ENCODE measurements at regions not wholly inside any gene's neighbourhood (a gene's known extent, or its start where the extent isn't known, plus 50 kb on each side); places are given as distances from the start of the nearest gene placed in this dataset.

- TF ChIP-seq EZH2phosphoT487 (IDR thresholded peaks at IDR 0.05; ENCODE audit: unreplicated experiment), result no peak
- TF ChIP-seq JUNB (IDR thresholded peaks at IDR 0.05; ENCODE audit: unreplicated experiment), result no peak
- no peak for TF ChIP-seq ZNF114 (CRISPR knock-in tag; IDR thresholded peaks at IDR 0.05)
- TF ChIP-seq ETS1 (IDR thresholded peaks at IDR 0.05), result no peak
- TF ChIP-seq, protein P1, sequence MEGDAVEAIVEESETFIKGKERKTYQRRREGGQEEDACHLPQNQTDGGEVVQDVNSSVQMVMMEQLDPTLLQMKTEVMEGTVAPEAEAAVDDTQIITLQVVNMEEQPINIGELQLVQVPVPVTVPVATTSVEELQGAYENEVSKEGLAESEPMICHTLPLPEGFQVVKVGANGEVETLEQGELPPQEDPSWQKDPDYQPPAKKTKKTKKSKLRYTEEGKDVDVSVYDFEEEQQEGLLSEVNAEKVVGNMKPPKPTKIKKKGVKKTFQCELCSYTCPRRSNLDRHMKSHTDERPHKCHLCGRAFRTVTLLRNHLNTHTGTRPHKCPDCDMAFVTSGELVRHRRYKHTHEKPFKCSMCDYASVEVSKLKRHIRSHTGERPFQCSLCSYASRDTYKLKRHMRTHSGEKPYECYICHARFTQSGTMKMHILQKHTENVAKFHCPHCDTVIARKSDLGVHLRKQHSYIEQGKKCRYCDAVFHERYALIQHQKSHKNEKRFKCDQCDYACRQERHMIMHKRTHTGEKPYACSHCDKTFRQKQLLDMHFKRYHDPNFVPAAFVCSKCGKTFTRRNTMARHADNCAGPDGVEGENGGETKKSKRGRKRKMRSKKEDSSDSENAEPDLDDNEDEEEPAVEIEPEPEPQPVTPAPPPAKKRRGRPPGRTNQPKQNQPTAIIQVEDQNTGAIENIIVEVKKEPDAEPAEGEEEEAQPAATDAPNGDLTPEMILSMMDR (conservative IDR thresholded peaks at IDR 0.05; ENCODE audit: low read depth in 2 of 2), result no peak
- no peak for TF ChIP-seq STAT1 (IDR thresholded peaks at IDR 0.05; ENCODE audit: unreplicated experiment)
- TF ChIP-seq, protein P2, sequence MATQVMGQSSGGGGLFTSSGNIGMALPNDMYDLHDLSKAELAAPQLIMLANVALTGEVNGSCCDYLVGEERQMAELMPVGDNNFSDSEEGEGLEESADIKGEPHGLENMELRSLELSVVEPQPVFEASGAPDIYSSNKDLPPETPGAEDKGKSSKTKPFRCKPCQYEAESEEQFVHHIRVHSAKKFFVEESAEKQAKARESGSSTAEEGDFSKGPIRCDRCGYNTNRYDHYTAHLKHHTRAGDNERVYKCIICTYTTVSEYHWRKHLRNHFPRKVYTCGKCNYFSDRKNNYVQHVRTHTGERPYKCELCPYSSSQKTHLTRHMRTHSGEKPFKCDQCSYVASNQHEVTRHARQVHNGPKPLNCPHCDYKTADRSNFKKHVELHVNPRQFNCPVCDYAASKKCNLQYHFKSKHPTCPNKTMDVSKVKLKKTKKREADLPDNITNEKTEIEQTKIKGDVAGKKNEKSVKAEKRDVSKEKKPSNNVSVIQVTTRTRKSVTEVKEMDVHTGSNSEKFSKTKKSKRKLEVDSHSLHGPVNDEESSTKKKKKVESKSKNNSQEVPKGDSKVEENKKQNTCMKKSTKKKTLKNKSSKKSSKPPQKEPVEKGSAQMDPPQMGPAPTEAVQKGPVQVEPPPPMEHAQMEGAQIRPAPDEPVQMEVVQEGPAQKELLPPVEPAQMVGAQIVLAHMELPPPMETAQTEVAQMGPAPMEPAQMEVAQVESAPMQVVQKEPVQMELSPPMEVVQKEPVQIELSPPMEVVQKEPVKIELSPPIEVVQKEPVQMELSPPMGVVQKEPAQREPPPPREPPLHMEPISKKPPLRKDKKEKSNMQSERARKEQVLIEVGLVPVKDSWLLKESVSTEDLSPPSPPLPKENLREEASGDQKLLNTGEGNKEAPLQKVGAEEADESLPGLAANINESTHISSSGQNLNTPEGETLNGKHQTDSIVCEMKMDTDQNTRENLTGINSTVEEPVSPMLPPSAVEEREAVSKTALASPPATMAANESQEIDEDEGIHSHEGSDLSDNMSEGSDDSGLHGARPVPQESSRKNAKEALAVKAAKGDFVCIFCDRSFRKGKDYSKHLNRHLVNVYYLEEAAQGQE (IDR thresholded peaks at IDR 0.05; ENCODE audit: unreplicated experiment), result no peak
Observed at GRCh38 chr7:125775317-125775716, 845.7 kb upstream of the POT1 start (continued).

GRCh38 chr7:125773113-125773785 is 843.6 kb upstream of the POT1 start:
- Histone ChIP-seq H3K9me2 (ENCODE audit: insufficient read depth) (peaks cover 8% of the 10 kb centered on the region; the same call in 1 of the 2 replicates), H3K4me1 (ENCODE audit: insufficient read depth) (0 out of 2 replicates have a peak, but pooled peaks cover 12% of the 10 kb centered on the region), H3K36me3 (ENCODE audit: insufficient read depth) (no peaks in the 10 kb centered on the region), H3F3A (replicated peaks; ENCODE audit: low read depth) (no peaks in the 10 kb centered on the region), H3K27me3 (ENCODE audit: insufficient read depth) (no peaks in the 10 kb centered on the region), H3K27ac (ENCODE audit: low read depth) (no peak overlapping the region), H4K20me1 (replicated peaks; ENCODE audit: insufficient read depth) (no peaks in the 10 kb centered on the region), H3K4me3 (no peak overlapping the region), H3K4me2 (no peak overlapping the region), H2AFZ (peak overlapping the region; percentile 96), H3K79me2 (replicated peaks; ENCODE audit: insufficient read depth) (no peaks in the 10 kb centered on the region)
- TF ChIP-seq POLR2AphosphoS5 (IDR thresholded peaks at IDR 0.05; ENCODE audit: low read depth), result no peak
- TF ChIP-seq, protein P1 (conservative IDR thresholded peaks at IDR 0.05; ENCODE audit: low read depth in 2 of 2), result 0 out of 4 replicates have a peak, but pooled peaks of 1 of the 2 experiments have one; percentile 10
- Mint-ChIP-seq H3K4me1 (peaks cover 6% of the 10 kb centered on the region; the same call in 1 of the 3 replicates), H3K36me3 (ENCODE audit: low read depth) (no peaks in the 10 kb centered on the region), H3K27me3 (ENCODE audit: insufficient read depth, low read depth, poor library complexity) (no peaks in the 10 kb centered on the region), H3K4me3 (no peak overlapping the region), H3K9me3 (no peaks in the 10 kb centered on the region), H3K27ac (no peak overlapping the region)
- DNase-seq (ENCODE audit: low spot score), result peak; percentile 52
- ATAC-seq, result peak; percentile 91

Data from GM23338 (cell line).